SU-DHL-6 (cell line): ENCODE measurements at regions not wholly inside any gene's neighbourhood (a gene's known extent, or its start where the extent isn't known, plus 50 kb on each side); places are given as distances from the start of the nearest gene placed in this dataset.

Source experiments
- H2AFZ ChIP-seq: fragments of 200-600 bp; sonication (generic); 2 replicates; pipeline ENCODE4 v1.6.1; 2014; ENCODE audit warnings: low read depth, mild to moderate bottlenecking, moderate library complexity, mixed read lengths, antibody characterized with exemption, low read length; ENCODE audit not compliant: severe bottlenecking
- H3F3A ChIP-seq: fragments of 200-600 bp; shearing (Covaris generic); 2 replicates; pipeline ENCODE4 v1.6.0; 2016; ENCODE audit warnings: antibody characterized with exemption, mild to moderate bottlenecking; ENCODE audit not compliant: insufficient read depth
- H3K27ac ChIP-seq: fragments of 200-600 bp; sonication (generic); 2 replicates; pipeline ENCODE4 v1.5.1; 2016; ENCODE audit warnings: low read depth, mild to moderate bottlenecking, low read length, moderate library complexity, mixed read lengths
- H3K27me3 ChIP-seq: fragments of 200-600 bp; sonication (generic), shearing (Covaris generic); 2 replicates; pipeline ENCODE4 v1.6.0; 2014; ENCODE audit warnings: mild to moderate bottlenecking, low read length
- H3K36me3 ChIP-seq: fragments of 200-600 bp; sonication (generic); 2 replicates; pipeline ENCODE4 v1.6.1; 2014; ENCODE audit warnings: mild to moderate bottlenecking, low read length, mixed read lengths
- H3K4me2 ChIP-seq: fragments of 300-600, 200-600 bp; shearing (Covaris generic), sonication (generic); 2 replicates; pipeline ENCODE4 v1.6.0; 2014; ENCODE audit warnings: low read length, low read depth, mild to moderate bottlenecking; ENCODE audit not compliant: poor library complexity, severe bottlenecking
- H3K4me3 ChIP-seq: fragments of 200-600 bp; sonication (generic); 2 replicates; pipeline ENCODE4 v1.5.1; 2014; ENCODE audit warnings: antibody characterized with exemption, low read length, mild to moderate bottlenecking, mixed read lengths; ENCODE audit not compliant: insufficient read depth, poor library complexity, severe bottlenecking
- H3K79me2 ChIP-seq: fragments of 200-600 bp; sonication (generic); 2 replicates; pipeline ENCODE4 v1.6.1; 2014; ENCODE audit warnings: mild to moderate bottlenecking, low read length, moderate library complexity; ENCODE audit not compliant: insufficient read depth
- H3K9ac ChIP-seq: fragments of 200-600 bp; sonication (generic); 2 replicates; pipeline ENCODE4 v1.7.0; 2014; ENCODE audit warnings: mild to moderate bottlenecking, low read length
- H3K9me2 ChIP-seq: fragments of 200-600 bp; sonication (generic); replicated peaks from 2 replicates; pipeline ENCODE4 v1.6.1; 2014; ENCODE audit warnings: low read length; ENCODE audit not compliant: insufficient read depth
- H3K9me3 ChIP-seq: fragments of 200-600 bp; sonication (generic); 2 replicates; pipeline ENCODE4 v1.6.1; 2014; ENCODE audit warnings: low read length, mixed read lengths; ENCODE audit not compliant: insufficient read depth
- H4K20me1 ChIP-seq: fragments of 200-600 bp; sonication (generic); 2 replicates; pipeline ENCODE4 v1.6.1; 2014; ENCODE audit warnings: low read depth, mild to moderate bottlenecking, antibody characterized with exemption, low read length, moderate library complexity, mixed read lengths
- EZH2phosphoT487 ChIP-seq: fragments of 200-600 bp; sonication (generic), shearing (Covaris generic); conservative IDR thresholded peaks from 2 replicates; pipeline ENCODE4 v1.6.1; 2018; ENCODE audit warnings: mild to moderate bottlenecking, antibody characterized with exemption, low read length, moderate library complexity, mixed read lengths
- TF ChIP-seq, protein P1 (sequence below): fragments of 200-600 bp; sonication (generic); IDR thresholded peaks from one replicate; pipeline ENCODE4 v1.5.1; 2017; ENCODE audit warnings: antibody characterized with exemption, mild to moderate bottlenecking, low read length, moderate library complexity; ENCODE audit not compliant: insufficient read depth, poor library complexity, severe bottlenecking

DNA sequence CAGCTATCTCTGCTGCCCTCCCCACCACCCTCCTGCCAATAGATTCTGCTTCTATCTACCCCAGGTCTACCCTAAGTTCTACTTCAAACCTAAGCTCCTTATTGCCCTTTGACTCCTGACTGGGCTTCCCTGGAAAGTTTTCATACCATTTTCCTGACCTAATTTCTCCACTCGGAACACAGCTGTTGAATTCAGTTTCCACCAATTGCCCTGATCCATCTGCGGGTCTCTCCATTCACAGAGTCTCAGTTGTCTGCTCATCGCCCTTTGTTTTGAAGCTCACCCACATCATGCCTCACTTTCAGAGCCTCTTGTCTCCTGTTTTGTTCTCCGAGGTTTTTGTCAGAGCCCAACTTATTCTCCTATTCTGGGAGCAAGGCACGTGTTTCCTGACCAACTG is 56.8 kb upstream of the ABI3BP start:
- Histone ChIP-seq H2AFZ (no peak overlapping the region), H3K9me3 (no peaks in the 10 kb centered on the region), H3K9ac (no peak overlapping the region), H3K4me2 (no peak overlapping the region), H3F3A (no peaks in the 10 kb centered on the region), H3K4me3 (no peak overlapping the region), H3K27me3 (no peaks in the 10 kb centered on the region), H3K27ac (no peak overlapping the region), H3K79me2 (no peaks in the 10 kb centered on the region), H4K20me1 (no peaks in the 10 kb centered on the region), H3K36me3 (no peaks in the 10 kb centered on the region), H3K9me2 (no peaks in the 10 kb centered on the region)
- TF ChIP-seq, protein P1, sequence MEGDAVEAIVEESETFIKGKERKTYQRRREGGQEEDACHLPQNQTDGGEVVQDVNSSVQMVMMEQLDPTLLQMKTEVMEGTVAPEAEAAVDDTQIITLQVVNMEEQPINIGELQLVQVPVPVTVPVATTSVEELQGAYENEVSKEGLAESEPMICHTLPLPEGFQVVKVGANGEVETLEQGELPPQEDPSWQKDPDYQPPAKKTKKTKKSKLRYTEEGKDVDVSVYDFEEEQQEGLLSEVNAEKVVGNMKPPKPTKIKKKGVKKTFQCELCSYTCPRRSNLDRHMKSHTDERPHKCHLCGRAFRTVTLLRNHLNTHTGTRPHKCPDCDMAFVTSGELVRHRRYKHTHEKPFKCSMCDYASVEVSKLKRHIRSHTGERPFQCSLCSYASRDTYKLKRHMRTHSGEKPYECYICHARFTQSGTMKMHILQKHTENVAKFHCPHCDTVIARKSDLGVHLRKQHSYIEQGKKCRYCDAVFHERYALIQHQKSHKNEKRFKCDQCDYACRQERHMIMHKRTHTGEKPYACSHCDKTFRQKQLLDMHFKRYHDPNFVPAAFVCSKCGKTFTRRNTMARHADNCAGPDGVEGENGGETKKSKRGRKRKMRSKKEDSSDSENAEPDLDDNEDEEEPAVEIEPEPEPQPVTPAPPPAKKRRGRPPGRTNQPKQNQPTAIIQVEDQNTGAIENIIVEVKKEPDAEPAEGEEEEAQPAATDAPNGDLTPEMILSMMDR: no peak
- no peak for TF ChIP-seq EZH2phosphoT487

DNA sequence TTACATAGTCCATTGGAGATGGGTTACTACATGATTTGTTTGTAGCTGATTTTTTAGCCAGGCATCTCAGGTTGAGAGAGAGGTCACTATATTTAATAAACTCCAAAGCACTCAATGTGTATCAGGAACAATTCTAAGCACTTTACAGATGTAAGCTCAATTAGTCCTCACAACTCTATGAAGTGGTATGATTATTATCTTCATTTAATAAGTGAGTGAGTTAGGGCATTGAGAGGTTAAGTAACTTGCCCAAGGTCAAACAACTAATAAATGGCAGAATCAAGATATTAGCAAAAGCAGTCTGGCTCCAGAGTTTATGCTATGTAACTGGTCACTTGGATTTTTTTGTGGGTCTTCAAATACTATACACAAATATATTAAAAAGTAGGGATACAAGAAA is 56.3 kb upstream of the ABI3BP start:
- Histone ChIP-seq H3K9me2 (no peaks in the 10 kb centered on the region), H3K4me2 (no peak overlapping the region), H3K4me3 (no peak overlapping the region), H3K79me2 (no peaks in the 10 kb centered on the region), H4K20me1 (no peaks in the 10 kb centered on the region), H3K27me3 (no peaks in the 10 kb centered on the region), H3K9ac (no peak overlapping the region), H3K27ac (no peak overlapping the region), H3F3A (no peaks in the 10 kb centered on the region), H3K36me3 (no peaks in the 10 kb centered on the region), H2AFZ (no peak overlapping the region), H3K9me3 (no peaks in the 10 kb centered on the region)
- no peak for TF ChIP-seq EZH2phosphoT487
- TF ChIP-seq, protein P1: no peak

DNA sequence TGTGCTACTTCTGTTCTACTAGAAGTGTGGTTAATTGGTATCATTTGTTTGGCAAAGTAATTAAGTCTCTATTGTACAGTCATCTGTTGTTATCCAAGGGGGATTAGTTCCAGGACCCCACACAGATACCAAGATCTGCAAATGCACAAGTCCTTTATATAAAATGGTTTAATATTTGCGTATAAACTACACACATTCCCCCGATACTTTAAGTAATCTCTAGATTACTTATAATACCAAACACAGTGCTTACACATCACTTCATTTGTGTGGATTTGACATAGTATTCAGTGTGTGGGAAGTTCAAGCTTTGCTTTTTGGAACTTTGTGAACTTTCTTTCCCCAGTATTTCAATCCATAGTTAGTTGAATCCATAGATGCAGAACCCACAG is 50.5 kb upstream of the ABI3BP start:
- TF ChIP-seq, protein P1: no peak
- no peak for TF ChIP-seq EZH2phosphoT487
- Histone ChIP-seq H4K20me1 (no peaks in the 10 kb centered on the region), H3K27ac (no peak overlapping the region), H2AFZ (no peak overlapping the region), H3K27me3 (no peaks in the 10 kb centered on the region), H3K9me3 (no peaks in the 10 kb centered on the region), H3F3A (no peaks in the 10 kb centered on the region), H3K9me2 (no peaks in the 10 kb centered on the region), H3K4me2 (no peak overlapping the region), H3K79me2 (no peaks in the 10 kb centered on the region), H3K36me3 (no peaks in the 10 kb centered on the region), H3K4me3 (no peak overlapping the region), H3K9ac (no peak overlapping the region)
